Activated CD4-positive, alpha-beta T cell treated with anti-CD3 and anti-CD28 coated beads, Interleukin-2, amount 50 U/mL, for 24 hours (primary cell): ENCODE measurements at regions not wholly inside any gene's neighbourhood (a gene's known extent, or its start where the extent isn't known, plus 50 kb on each side); places are given as distances from the start of the nearest gene placed in this dataset.
"Not testable (repeated sequence)": the region's sequence is repeated elsewhere in the genome, so short reads cannot be mapped to it uniquely, and the experiment has no call there.

Experiments used
- DNase-seq, 2 donors: peaks; one replicate each; pipeline ENCODE4 v3.0.0-alpha.2; 2020; ENCODE audit warnings: low read depth in 1 of 2, low spot score in 1 of 2

GRCh38 chr1:60290393-60290792 is 216.8 kb upstream of the C1orf87 start:
- no peak for DNase-seq

GRCh38 chr1:60287536-60287935 is 214.0 kb upstream of the C1orf87 start:
- DNase-seq, result no peak

- DNase-seq, result no peak
These were observed 210.1 kb upstream of the C1orf87 start for GRCh38 chr1:60283690-60284089.

- peak in 1 of 2 donors; percentile 1 for DNase-seq
These were observed 207.9 kb upstream of the C1orf87 start for GRCh38 chr1:60281360-60281932.

- no peak for DNase-seq
These were observed 207.2 kb upstream of the C1orf87 start for GRCh38 chr1:60280819-60281218.

GRCh38 chr1:60280256-60280655 is 206.7 kb upstream of the C1orf87 start:
- no peak for DNase-seq

- no peak for DNase-seq
These were observed 206.2 kb upstream of the C1orf87 start for GRCh38 chr1:60279798-60280197.

- no peak for DNase-seq
These were observed 203.7 kb upstream of the C1orf87 start for GRCh38 chr1:60277269-60277668.

GRCh38 chr1:60274422-60275290 is 201.1 kb upstream of the C1orf87 start:
- DNase-seq, result no peak

- no peak for DNase-seq
These were observed 199.6 kb upstream of the C1orf87 start for GRCh38 chr1:60273185-60273584.

GRCh38 chr1:60271041-60271440 is 197.5 kb upstream of the C1orf87 start:
- no peak for DNase-seq

- no peak for DNase-seq
These were observed 194.9 kb upstream of the C1orf87 start for GRCh38 chr1:60268451-60268850.

- DNase-seq, result no peak
These were observed 192.3 kb upstream of the C1orf87 start for GRCh38 chr1:60265560-60266535.

- DNase-seq, result no peak
These were observed 189.1 kb upstream of the C1orf87 start for GRCh38 chr1:60262701-60263100.

- DNase-seq, result no peak
These were observed 184.0 kb upstream of the C1orf87 start for GRCh38 chr1:60257531-60257930.

- DNase-seq, result no peak
These were observed 182.0 kb upstream of the C1orf87 start for GRCh38 chr1:60255565-60255964.

GRCh38 chr1:60251426-60251825 is 177.9 kb upstream of the C1orf87 start:
- DNase-seq, result no peak

- not testable (repeated sequence) for DNase-seq
These were observed 173.9 kb upstream of the C1orf87 start for GRCh38 chr1:60247467-60247866.

GRCh38 chr1:60245324-60245723 is 171.8 kb upstream of the C1orf87 start:
- no peak for DNase-seq

GRCh38 chr1:60244906-60245305 is 171.3 kb upstream of the C1orf87 start:
- no peak for DNase-seq

GRCh38 chr1:60235275-60235674 is 161.7 kb upstream of the C1orf87 start:
- DNase-seq, result no peak

- DNase-seq, result no peak
These were observed 161.2 kb upstream of the C1orf87 start for GRCh38 chr1:60234776-60235175.
